ENCODE measurements at regions not wholly inside any gene's neighbourhood (a gene's known extent, or its start where the extent isn't known, plus 50 kb on each side); places are given as distances from the start of the nearest gene placed in this dataset.

DNA sequence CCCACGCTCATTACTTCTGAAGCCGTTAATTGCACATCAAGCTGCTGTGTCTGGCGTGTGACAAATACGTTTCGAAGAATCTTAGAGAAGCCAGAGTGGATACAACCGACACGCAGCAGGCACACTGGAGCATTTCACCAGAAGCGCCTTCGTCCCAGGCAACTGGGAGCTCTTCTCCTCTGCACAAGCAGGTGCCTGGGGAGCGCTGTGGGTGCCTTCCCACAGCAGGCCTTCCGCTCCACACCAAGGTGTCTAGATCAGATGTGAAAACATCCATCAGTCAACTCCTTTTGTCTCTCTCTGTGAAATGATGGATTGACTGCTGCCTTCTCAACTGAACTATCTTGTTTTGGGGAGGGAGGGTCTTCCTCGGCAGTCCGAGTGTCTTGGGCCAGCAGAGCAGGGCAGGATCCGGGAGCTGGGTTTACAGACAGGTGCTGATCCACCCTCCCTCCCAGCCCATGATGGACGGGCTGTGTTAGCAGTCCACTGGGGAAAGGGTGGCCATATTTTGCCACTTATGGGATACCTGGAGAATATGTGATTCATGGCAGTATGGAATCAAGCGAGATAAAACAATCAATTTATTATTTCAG is 326.3 kb downstream of the TCERG1L start:
- TF ChIP-seq EZH2 (IDR thresholded peaks at IDR 0.05; ENCODE audit: insufficient read depth, poor library complexity, severe bottlenecking) (no peak), EZH2phosphoT487 (IDR thresholded peaks at IDR 0.05; ENCODE audit: insufficient read depth, low read depth) (no peak)

All from GM23248 (cell line).